ENCODE measurements at regions not wholly inside any gene's neighbourhood (a gene's known extent, or its start where the extent isn't known, plus 50 kb on each side); places are given as distances from the start of the nearest gene placed in this dataset.

GRCh38 chr12:23096321-23096720, 471.4 kb downstream of the ETNK1 start:
- no peak for ATAC-seq
- CTCF ChIA-PET: no interaction called here
- WGBS (ENCODE audit: missing lambda C conversion rate): 10% methylated on average over 1 of the region's 1 CpG
- no peak overlapping the region for H3K27ac ChIP-seq
- POLR2A ChIA-PET: no interaction called here
- H3K4me2 ChIP-seq: no peak overlapping the region
- DNase-seq (ENCODE audit: low read depth in 1 of 2, low spot score in 1 of 2): no peak
- H3K4me3 ChIP-seq: no peak overlapping the region
- no peak for FAIRE-seq
- no peaks in the 10 kb centered on the region for H3K9me3 ChIP-seq
- H3K4me1 ChIP-seq: no peaks in the 10 kb centered on the region
- TF ChIP-seq RCOR1 (IDR thresholded peaks at IDR 0.05; ENCODE audit: low read depth, low read length): no peak

DNA sequence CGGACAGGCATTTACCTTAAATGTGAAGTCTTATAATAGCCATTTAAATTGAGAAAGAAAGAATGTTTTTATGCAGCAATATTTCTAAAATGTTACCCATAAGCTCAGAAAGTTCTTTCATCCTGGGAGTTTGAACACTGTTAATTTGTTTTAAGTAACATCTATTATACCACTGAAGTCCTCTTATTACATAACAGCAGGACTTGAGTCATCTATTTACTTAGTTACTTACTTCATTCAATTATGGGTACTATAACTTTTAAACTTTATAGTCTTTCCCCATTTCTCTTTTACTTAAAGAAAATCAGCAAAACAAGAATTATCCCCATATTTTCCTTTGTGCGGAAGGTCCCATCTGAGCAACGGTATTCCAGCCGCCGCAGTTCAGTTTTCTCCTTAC, 473.1 kb downstream of the ETNK1 start:
- WGBS (ENCODE audit: missing lambda C conversion rate): 28% methylated on average over 5 of the region's 5 CpGs

GRCh38 chr12:23098517-23098916, 473.5 kb downstream of the ETNK1 start:
- Histone ChIP-seq H3K4me2 (no peak overlapping the region), H3K4me3 (no peak overlapping the region), H3K9me3 (no peaks in the 10 kb centered on the region), H3K27ac (no peak overlapping the region), H3K4me1 (no peaks in the 10 kb centered on the region)
- TF ChIP-seq EHMT2 (IDR thresholded peaks at IDR 0.05; ENCODE audit: low read depth) (no peak), ZFP36 (IDR thresholded peaks at IDR 0.05; ENCODE audit: borderline replicate concordance, partially characterized antibody) (no peak), CHD4 (IDR thresholded peaks at IDR 0.05; ENCODE audit: borderline replicate concordance) (no peak), EP300 (IDR thresholded peaks at IDR 0.05) (no peak), FOSB (CRISPR knock-in tag; IDR thresholded peaks at IDR 0.05) (no peak), ATOH8 (CRISPR knock-in tag; IDR thresholded peaks at IDR 0.05; ENCODE audit: low read depth) (no peak), NPAS2 (CRISPR knock-in tag; IDR thresholded peaks at IDR 0.05; ENCODE audit: borderline replicate concordance) (no peak), TFCP2L1 (CRISPR knock-in tag; IDR thresholded peaks at IDR 0.05) (no peak), RFX5 (IDR thresholded peaks at IDR 0.05) (no peak), KDM5A (IDR thresholded peaks at IDR 0.05) (no peak), ZNF302 (CRISPR knock-in tag; IDR thresholded peaks at IDR 0.05) (no peak), CBX8 (IDR thresholded peaks at IDR 0.05) (no peak), GATA3 (IDR thresholded peaks at IDR 0.05; ENCODE audit: borderline replicate concordance) (no peak), BHLHE40 (IDR thresholded peaks at IDR 0.05; ENCODE audit: low read depth, low read length) (no peak), RARB (CRISPR knock-in tag; IDR thresholded peaks at IDR 0.05) (no peak)
- TF ChIP-seq, protein P1, sequence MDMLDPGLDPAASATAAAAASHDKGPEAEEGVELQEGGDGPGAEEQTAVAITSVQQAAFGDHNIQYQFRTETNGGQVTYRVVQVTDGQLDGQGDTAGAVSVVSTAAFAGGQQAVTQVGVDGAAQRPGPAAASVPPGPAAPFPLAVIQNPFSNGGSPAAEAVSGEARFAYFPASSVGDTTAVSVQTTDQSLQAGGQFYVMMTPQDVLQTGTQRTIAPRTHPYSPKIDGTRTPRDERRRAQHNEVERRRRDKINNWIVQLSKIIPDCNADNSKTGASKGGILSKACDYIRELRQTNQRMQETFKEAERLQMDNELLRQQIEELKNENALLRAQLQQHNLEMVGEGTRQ (IDR thresholded peaks at IDR 0.05): no peak
- ChIA-PET CTCF (no interaction called here), POLR2A (no interaction called here)
- WGBS (ENCODE audit: missing lambda C conversion rate): 7% methylated on average over 3 of the region's 3 CpGs
- FAIRE-seq (no peak), DNase-seq (ENCODE audit: low read depth in 1 of 2, low spot score in 1 of 2) (no peak), ATAC-seq (no peak)

More for the DNA sequence above, 473.1 kb downstream of the ETNK1 start:
- no peak for FAIRE-seq
- no peaks in the 10 kb centered on the region for H3K9me3 ChIP-seq
- TF ChIP-seq ZSCAN20 (CRISPR knock-in tag; IDR thresholded peaks at IDR 0.05): no peak
- TF ChIP-seq, protein P2, sequence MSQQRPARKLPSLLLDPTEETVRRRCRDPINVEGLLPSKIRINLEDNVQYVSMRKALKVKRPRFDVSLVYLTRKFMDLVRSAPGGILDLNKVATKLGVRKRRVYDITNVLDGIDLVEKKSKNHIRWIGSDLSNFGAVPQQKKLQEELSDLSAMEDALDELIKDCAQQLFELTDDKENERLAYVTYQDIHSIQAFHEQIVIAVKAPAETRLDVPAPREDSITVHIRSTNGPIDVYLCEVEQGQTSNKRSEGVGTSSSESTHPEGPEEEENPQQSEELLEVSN (IDR thresholded peaks at IDR 0.05; ENCODE audit: borderline replicate concordance, low read depth): no peak
- TF ChIP-seq RARB (CRISPR knock-in tag; IDR thresholded peaks at IDR 0.05): no peak
- no peak for TF ChIP-seq CBX8 (IDR thresholded peaks at IDR 0.05)
- no peak for TF ChIP-seq MYC (IDR thresholded peaks at IDR 0.05; ENCODE audit: borderline replicate concordance, low read length)
- no peak for TF ChIP-seq CHD2 (IDR thresholded peaks at IDR 0.05; ENCODE audit: low read length, partially characterized antibody)
- TF ChIP-seq EHF (CRISPR knock-in tag; IDR thresholded peaks at IDR 0.05): no peak
- no peak for TF ChIP-seq HDAC2 (IDR thresholded peaks at IDR 0.05)
- ChIA-PET CTCF (no interaction called here), POLR2A (no interaction called here)
- DNase-seq (ENCODE audit: low read depth in 1 of 2, low spot score in 1 of 2): no peak
- no peak overlapping the region for H3K4me2 ChIP-seq
- no peak overlapping the region for H3K27ac ChIP-seq
- no peak overlapping the region for H3K4me3 ChIP-seq
- H3K4me1 ChIP-seq: no peaks in the 10 kb centered on the region
- ATAC-seq: no peak

All from A549 (cell line).